H9 (cell line): ENCODE measurements at regions not wholly inside any gene's neighbourhood (a gene's known extent, or its start where the extent isn't known, plus 50 kb on each side); places are given as distances from the start of the nearest gene placed in this dataset.

Experiments
- DNase-seq: peaks from one replicate; pipeline ENCODE4 v3.0.0-alpha.2; 2017
- H2AFZ ChIP-seq: one replicate; pipeline ENCODE4 v1.6.1; 2013; ENCODE audit warnings: mild to moderate bottlenecking, low read length, control low read depth, moderate library complexity
- H2AK5ac ChIP-seq: 2 replicates; pipeline ENCODE4 v1.6.1; 2013; ENCODE audit warnings: low read length, control low read depth, mixed read lengths; ENCODE audit not compliant: insufficient read length
- H2BK120ac ChIP-seq: one replicate; pipeline ENCODE4 v1.6.1; 2013; ENCODE audit warnings: low read depth, mild to moderate bottlenecking, low read length, control low read depth, inconsistent platforms; ENCODE audit not compliant: poor library complexity, severe bottlenecking
- H2BK12ac ChIP-seq: 2 replicates; pipeline ENCODE4 v1.6.1; 2013; ENCODE audit warnings: low read length, control low read depth, mixed read lengths, low read depth; ENCODE audit not compliant: insufficient read length
- H2BK15ac ChIP-seq: 2 replicates; pipeline ENCODE4 v1.6.1; 2013; ENCODE audit warnings: low read depth, low read length, control low read depth
- H2BK20ac ChIP-seq: one replicate; pipeline ENCODE4 v1.6.1; 2013; ENCODE audit warnings: low read depth, mild to moderate bottlenecking, low read length, control low read depth, inconsistent platforms; ENCODE audit not compliant: poor library complexity, severe bottlenecking
- H2BK5ac ChIP-seq: 2 replicates; pipeline ENCODE4 v1.6.1; 2013; ENCODE audit warnings: low read length, control low read depth, mixed read lengths; ENCODE audit not compliant: insufficient read length
- H3K14ac ChIP-seq: 2 replicates; pipeline ENCODE4 v1.6.1; 2013; ENCODE audit warnings: low read length, control low read depth; ENCODE audit not compliant: insufficient read depth
- H3K18ac ChIP-seq: 2 replicates; pipeline ENCODE4 v1.6.1; 2013; ENCODE audit warnings: low read depth, mild to moderate bottlenecking, mixed read lengths, low read length, control low read depth; ENCODE audit not compliant: insufficient read length
- H3K23ac ChIP-seq: 2 replicates; pipeline ENCODE4 v1.6.1; 2013; ENCODE audit warnings: low read length, control low read depth, mixed read lengths, low read depth; ENCODE audit not compliant: insufficient read length
- H3K23me2 ChIP-seq: 2 replicates; pipeline ENCODE4 v1.6.1; 2013; ENCODE audit warnings: low read depth, mild to moderate bottlenecking, mixed read lengths, low read length, control low read depth; ENCODE audit not compliant: insufficient read length, poor library complexity, severe bottlenecking
- H3K27ac ChIP-seq: 2 replicates; pipeline ENCODE4 v1.5.1; 2013; ENCODE audit warnings: low read length, control low read depth, mixed read lengths, low read depth; ENCODE audit not compliant: insufficient read length
- H3K27me3 ChIP-seq: 2 replicates; pipeline ENCODE4 v1.6.1; 2013; ENCODE audit warnings: low read length, control low read depth, inconsistent platforms; ENCODE audit not compliant: insufficient read depth
- H3K4ac ChIP-seq: 2 replicates; pipeline ENCODE4 v1.6.1; 2013; ENCODE audit warnings: low read depth, mild to moderate bottlenecking, control low read depth, inconsistent platforms, low read length, moderate library complexity
- H3K4me1 ChIP-seq: 2 replicates; pipeline ENCODE4 v1.6.1; 2013; ENCODE audit warnings: low read length, control low read depth, inconsistent platforms; ENCODE audit not compliant: insufficient read depth
- H3K4me2 ChIP-seq: 2 replicates; pipeline ENCODE4 v1.6.1; 2013; ENCODE audit warnings: low read length, control low read depth, mixed read lengths; ENCODE audit not compliant: insufficient read length, insufficient read depth
- H3K56ac ChIP-seq: 2 replicates; pipeline ENCODE4 v1.6.1; 2013; ENCODE audit warnings: low read depth, mild to moderate bottlenecking, mixed read lengths, low read length, control low read depth; ENCODE audit not compliant: insufficient read length
- H3K79me1 ChIP-seq: 2 replicates; pipeline ENCODE4 v1.6.1; 2013; ENCODE audit warnings: low read depth, mild to moderate bottlenecking, moderate library complexity, low read length, control low read depth, inconsistent platforms; ENCODE audit not compliant: insufficient read depth, poor library complexity, severe bottlenecking
- H3K79me2 ChIP-seq: 2 replicates; pipeline ENCODE4 v1.6.1; 2013; ENCODE audit warnings: low read length, control low read depth, inconsistent platforms; ENCODE audit not compliant: insufficient read depth
- H3K9ac ChIP-seq: 2 replicates; pipeline ENCODE4 v1.6.1; 2013; ENCODE audit warnings: low read length, control low read depth, mixed read lengths; ENCODE audit not compliant: insufficient read length; ENCODE audit errors: extremely low read depth
- H3K9me3 ChIP-seq: one replicate; pipeline ENCODE4 v1.6.1; 2013; ENCODE audit warnings: low read depth, low read length, inconsistent platforms; ENCODE audit not compliant: control insufficient read depth
- H3T11ph ChIP-seq: one replicate; pipeline ENCODE4 v1.6.1; 2013; ENCODE audit warnings: mild to moderate bottlenecking, low read length, control low read depth, inconsistent platforms
- H4K20me1 ChIP-seq: one replicate; pipeline ENCODE4 v1.6.1; 2013; ENCODE audit not compliant: control insufficient read depth, insufficient read length, insufficient read depth
- H4K5ac ChIP-seq: 2 replicates; pipeline ENCODE4 v1.6.1; 2013; ENCODE audit warnings: low read depth, mild to moderate bottlenecking, mixed read lengths, low read length, control low read depth; ENCODE audit not compliant: insufficient read length
- H4K8ac ChIP-seq: replicated peaks from 2 replicates; pipeline ENCODE4 v1.6.1; 2013; ENCODE audit warnings: low read length, control low read depth, mixed read lengths, low read depth; ENCODE audit not compliant: insufficient read length
- H4K91ac ChIP-seq: 2 replicates; pipeline ENCODE4 v1.6.1; 2013; ENCODE audit warnings: low read depth, mild to moderate bottlenecking, moderate library complexity, mixed read lengths, low read length, control low read depth; ENCODE audit not compliant: insufficient read length
- H3K27ac Mint-ChIP-seq, 3 experiments: 2 replicates in 2 of 3; 3 replicates in 1 of 3; pipeline ENCODE4 v1.8.0; 2020 to 2021; ENCODE audit warnings: mixed read lengths in 3 of 3, mild to moderate bottlenecking in 1 of 3, moderate library complexity in 1 of 3
- H3K27me3 Mint-ChIP-seq: 2 replicates; pipeline ENCODE4 v1.8.0; 2021; ENCODE audit warnings: low read depth, mild to moderate bottlenecking, moderate library complexity, mixed read lengths
- H3K36me3 Mint-ChIP-seq, 3 experiments: 2 replicates in 2 of 3; 3 replicates in 1 of 3; pipeline ENCODE4 v1.8.0; 2020 to 2021; ENCODE audit warnings: low read depth in 3 of 3, mixed read lengths in 3 of 3; ENCODE audit not compliant: insufficient read depth in 1 of 3
- H3K4me1 Mint-ChIP-seq, 2 experiments: 2 replicates each; pipeline ENCODE4 v1.8.0; 2020; ENCODE audit warnings: mixed read lengths in 2 of 2
- H3K4me3 Mint-ChIP-seq, 2 experiments: 2 replicates in 1 of 2; 3 replicates in 1 of 2; pipeline ENCODE4 v1.8.0; 2020 to 2021; ENCODE audit warnings: mild to moderate bottlenecking in 2 of 2, mixed read lengths in 2 of 2, moderate library complexity in 1 of 2
- H3K9me3 Mint-ChIP-seq, 2 experiments: 2 replicates in 1 of 2; 3 replicates in 1 of 2; pipeline ENCODE4 v1.8.0; 2020; ENCODE audit warnings: mild to moderate bottlenecking in 2 of 2, mixed read lengths in 2 of 2, moderate library complexity in 1 of 2
- CTCF ChIP-seq: fragments of 200-600 bp; sonication (generic); conservative IDR thresholded peaks from 3 replicates; pipeline ENCODE4 v1.8.0; 2021; ENCODE audit warnings: antibody characterized with exemption, mild to moderate bottlenecking
- WGBS: extraction: QIAGEN DNeasy Blood & Tissue Kit; methylation state at CpG from one replicate; pipeline ENCODE4 v1.1.7; 2013; ENCODE audit warnings: missing lambda C conversion rate, low lambda C conversion rate, mixed read lengths; ENCODE audit not compliant: insufficient read length; ENCODE audit errors: extremely low coverage; 5-methylcytosine and 5-hydroxymethylcytosine counted together

- no peak overlapping the region for H2BK120ac ChIP-seq
- H2AK5ac ChIP-seq = no peak overlapping the region
- H3K4me2 ChIP-seq = no peak overlapping the region
- no peaks in the 10 kb centered on the region for H4K20me1 ChIP-seq
- H3K9me3 Mint-ChIP-seq = no peaks in the 10 kb centered on the region
- no peaks in the 10 kb centered on the region for H3K79me1 ChIP-seq
- H3K4me1 Mint-ChIP-seq = no peaks in the 10 kb centered on the region
- H2BK15ac ChIP-seq = no peak overlapping the region
- no peak overlapping the region for H4K8ac ChIP-seq
- no peaks in the 10 kb centered on the region for H3K4me1 ChIP-seq
- no peak overlapping the region for H3K56ac ChIP-seq
- H2BK5ac ChIP-seq = no peak overlapping the region
- H4K91ac ChIP-seq = no peak overlapping the region
- no peak overlapping the region for H2AFZ ChIP-seq
- no peak overlapping the region for H4K5ac ChIP-seq
- no peak for TF ChIP-seq CTCF
- no peaks in the 10 kb centered on the region for H3K36me3 Mint-ChIP-seq
- no peak overlapping the region for H3T11ph ChIP-seq
- no peak overlapping the region for H3K9ac ChIP-seq
- no peaks in the 10 kb centered on the region for H3K79me2 ChIP-seq
- no peak overlapping the region for H3K4me3 Mint-ChIP-seq
- no peak overlapping the region for H3K14ac ChIP-seq
- H3K27me3 Mint-ChIP-seq = no peaks in the 10 kb centered on the region
- no peak for DNase-seq
- H3K23me2 ChIP-seq = no peaks in the 10 kb centered on the region
- no peaks in the 10 kb centered on the region for H3K9me3 ChIP-seq
- H3K4ac ChIP-seq = no peak overlapping the region
- no peak overlapping the region for H3K18ac ChIP-seq
- H3K27me3 ChIP-seq = no peaks in the 10 kb centered on the region
- H3K27ac ChIP-seq = no peak overlapping the region
- no CpG with 5 or more reads among the region's 6 CpGs for WGBS
- no peak overlapping the region for H2BK12ac ChIP-seq
- H3K27ac Mint-ChIP-seq = no peak overlapping the region; a peak in 1 of 7 replicates
- no peak overlapping the region for H2BK20ac ChIP-seq
- H3K23ac ChIP-seq = no peak overlapping the region
Observed at GRCh38 chr10:59033622-59034021, 142.8 kb upstream of the PHYHIPL start.
